ENCODE measurements at regions not wholly inside any gene's neighbourhood (a gene's known extent, or its start where the extent isn't known, plus 50 kb on each side); places are given as distances from the start of the nearest gene placed in this dataset.

GRCh38 chr10:105953056-105953455, 1211.5 kb downstream of the SORCS1 start:
- DNase-seq (ENCODE audit: low read depth in 4 of 4, low spot score in 3 of 4) = no peak

GRCh38 chr10:105952153-105952552, 1212.4 kb downstream of the SORCS1 start:
- peak in 3 of 4 donors; percentile 38 to 54 (median 48) for DNase-seq (ENCODE audit: low read depth in 4 of 4, low spot score in 3 of 4)

GRCh38 chr10:105950410-105950809, 1214.1 kb downstream of the SORCS1 start:
- peak; percentile 29 to 48 (median 43) for DNase-seq (ENCODE audit: low read depth in 4 of 4, low spot score in 3 of 4)

GRCh38 chr10:105949721-105950120, 1214.8 kb downstream of the SORCS1 start:
- no peak for DNase-seq (ENCODE audit: low read depth in 4 of 4, low spot score in 3 of 4)

DNA sequence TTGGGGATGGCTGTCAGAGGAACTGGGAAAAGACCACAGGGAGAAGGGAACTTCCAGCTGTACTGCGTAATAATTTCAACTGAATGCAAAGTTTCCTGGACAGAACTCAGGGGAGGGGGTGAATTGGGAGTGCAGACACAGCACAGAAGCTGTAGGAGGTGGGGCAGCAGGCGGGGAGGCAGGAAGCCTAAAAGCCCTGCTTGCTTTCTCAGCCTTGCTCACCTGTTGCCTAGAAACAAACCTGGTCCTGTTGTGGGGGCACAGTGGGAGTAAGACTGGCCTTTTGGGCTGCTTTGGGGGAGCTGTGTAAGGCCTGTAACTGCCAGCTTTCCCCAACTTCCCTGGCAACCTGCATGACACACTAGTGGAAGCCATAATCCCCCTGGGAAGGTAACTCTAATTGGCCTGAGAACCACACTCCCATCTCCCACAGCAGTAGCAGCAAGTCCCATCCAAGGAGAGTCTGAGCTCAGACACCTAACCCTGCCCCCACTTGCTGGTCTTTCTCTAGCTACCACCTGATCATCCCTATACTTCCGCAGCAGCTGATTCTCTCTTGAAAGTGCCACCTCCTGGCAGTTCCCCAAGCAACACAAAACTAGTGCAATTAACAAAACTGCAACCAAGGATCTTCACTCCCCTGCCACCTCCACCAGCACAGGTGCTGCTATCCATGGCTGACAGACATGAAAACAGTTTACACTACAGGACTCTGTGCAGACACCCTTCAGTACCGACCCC, 1239.3 kb downstream of the SORCS1 start:
- DNase-seq (ENCODE audit: low read depth in 4 of 4, low spot score in 3 of 4) = no peak

DNA sequence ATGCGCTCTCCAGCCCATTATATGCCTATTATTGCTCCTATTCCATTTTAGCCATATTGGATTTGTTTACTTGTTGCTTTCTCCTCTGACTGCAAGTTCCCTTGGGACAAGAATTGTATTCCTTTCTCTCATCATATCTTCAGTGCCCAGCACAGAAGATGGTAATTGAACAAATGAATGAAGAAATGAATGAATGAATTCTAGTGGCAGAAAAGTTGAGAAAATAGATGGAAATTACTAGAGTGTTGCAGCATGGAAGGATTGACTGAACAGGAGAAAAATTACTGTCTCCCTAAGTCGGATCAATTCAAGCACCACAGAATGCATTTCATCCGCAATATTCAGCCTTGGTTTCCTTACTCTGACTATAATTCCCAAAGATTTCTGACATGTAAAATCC, 1243.2 kb downstream of the SORCS1 start:
- DNase-seq (ENCODE audit: low read depth in 4 of 4, low spot score in 3 of 4) = no peak

GRCh38 chr10:105914432-105914831, 1250.1 kb downstream of the SORCS1 start:
- no peak for DNase-seq (ENCODE audit: low read depth in 4 of 4, low spot score in 3 of 4)

DNA sequence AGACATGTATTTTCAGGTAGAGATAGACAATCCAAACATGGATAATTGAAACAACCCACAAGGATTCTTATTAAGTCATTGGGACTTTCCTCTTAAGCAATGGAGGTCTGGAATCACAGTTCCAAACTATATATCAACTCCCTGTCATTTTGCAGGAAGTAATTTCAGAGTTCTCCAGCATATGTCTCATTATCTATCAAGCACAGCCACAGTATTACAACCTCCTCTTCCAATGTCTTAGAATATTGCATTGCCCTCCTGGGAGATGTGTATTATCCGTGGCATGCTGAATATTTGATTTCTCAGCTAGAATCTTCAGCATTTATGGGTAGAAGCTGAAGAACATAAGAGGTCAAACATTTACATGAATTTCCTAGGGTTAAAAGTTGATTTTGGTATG, 1255.8 kb downstream of the SORCS1 start:
- DNase-seq (ENCODE audit: low read depth in 4 of 4, low spot score in 3 of 4) = no peak

DNA sequence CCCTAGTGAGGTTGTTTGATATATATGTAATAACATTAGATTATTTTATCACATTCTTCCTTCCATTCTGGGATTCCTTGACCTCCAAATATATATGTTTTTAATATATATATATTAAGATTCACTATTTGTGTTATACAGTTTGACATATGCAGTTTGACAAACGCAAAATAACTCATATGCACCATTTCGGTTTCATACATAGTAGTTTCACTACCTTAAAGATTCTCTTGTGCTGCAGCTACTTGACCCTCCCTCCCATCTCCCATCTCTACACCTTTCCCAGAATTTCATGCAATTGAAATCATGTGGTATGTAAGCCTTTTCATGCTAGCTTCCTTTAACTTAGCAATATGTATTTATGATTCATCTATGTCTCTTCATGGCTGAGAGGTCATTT, 1244.4 kb downstream of the SORCS3 start:
- DNase-seq (ENCODE audit: low read depth in 4 of 4, low spot score in 3 of 4) = no peak

DNA sequence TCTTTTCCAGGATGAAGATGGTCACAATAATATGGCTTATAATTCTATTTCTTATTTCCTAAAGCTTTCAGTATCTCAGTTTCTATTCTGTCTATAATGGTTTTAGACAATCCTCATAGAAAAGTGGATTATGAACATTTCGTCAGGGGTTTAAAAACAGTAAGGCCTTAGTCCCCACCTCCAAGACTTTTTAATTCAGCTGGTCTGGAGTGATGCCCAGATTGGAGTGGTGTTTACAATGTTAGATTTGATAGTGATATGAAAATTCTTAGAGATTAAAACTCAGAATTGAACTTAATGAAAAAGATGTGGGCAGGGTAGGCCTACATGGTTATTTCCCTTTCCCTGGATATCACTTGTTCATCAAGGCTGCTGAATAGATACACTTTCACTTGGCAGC, 1238.3 kb downstream of the SORCS3 start:
- no peak for DNase-seq (ENCODE audit: low read depth in 4 of 4, low spot score in 3 of 4)

DNA sequence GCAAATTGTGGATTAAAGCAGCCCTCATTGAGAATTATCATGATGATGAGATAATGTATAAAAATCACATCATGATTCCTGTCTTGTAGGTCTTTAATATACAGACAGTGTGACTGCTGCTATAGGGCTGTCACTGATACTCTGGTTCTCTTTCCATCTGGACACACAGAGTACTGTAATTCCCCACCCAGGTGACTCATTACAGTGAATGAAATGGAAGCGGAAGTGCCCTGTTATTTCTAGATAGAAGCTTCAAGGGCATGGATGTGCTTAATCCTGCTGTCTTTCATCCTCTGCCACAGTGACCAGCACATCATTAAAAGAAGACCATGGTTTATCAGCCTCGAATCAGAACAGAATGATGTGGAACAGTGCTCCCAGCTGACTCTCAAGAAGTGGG, 1234.0 kb downstream of the SORCS3 start:
- no peak for DNase-seq (ENCODE audit: low read depth in 4 of 4, low spot score in 3 of 4)

GRCh38 chr10:105872665-105873064, 1231.6 kb downstream of the SORCS3 start:
- DNase-seq (ENCODE audit: low read depth in 4 of 4, low spot score in 3 of 4) = no peak

DNA sequence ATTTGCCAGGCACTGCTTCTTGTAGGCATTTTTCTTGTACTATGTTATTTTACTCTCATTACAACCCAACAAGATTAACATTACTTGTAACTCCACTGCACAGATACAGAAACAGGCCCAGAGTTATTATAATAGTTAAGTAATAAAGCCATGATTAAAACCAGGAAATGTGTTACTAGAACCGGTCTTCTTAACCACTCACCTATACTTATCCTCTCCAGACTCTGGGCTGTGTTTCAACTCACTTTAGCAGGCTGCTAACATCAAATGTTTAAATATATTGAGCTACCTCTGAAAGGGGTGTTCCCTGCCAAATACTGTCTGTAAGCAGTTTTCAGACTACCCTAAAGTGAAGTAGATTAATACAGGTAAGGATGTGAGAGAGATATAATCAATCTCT, 1227.8 kb downstream of the SORCS3 start:
- DNase-seq (ENCODE audit: low read depth in 4 of 4, low spot score in 3 of 4) = no peak

- no peak for DNase-seq (ENCODE audit: low read depth in 4 of 4, low spot score in 3 of 4)
Measured at GRCh38 chr10:105864854-105865253, 1223.8 kb downstream of the SORCS3 start.

GRCh38 chr10:105857268-105858264, 1216.5 kb downstream of the SORCS3 start:
- no peak for DNase-seq (ENCODE audit: low read depth in 4 of 4, low spot score in 3 of 4)

DNA sequence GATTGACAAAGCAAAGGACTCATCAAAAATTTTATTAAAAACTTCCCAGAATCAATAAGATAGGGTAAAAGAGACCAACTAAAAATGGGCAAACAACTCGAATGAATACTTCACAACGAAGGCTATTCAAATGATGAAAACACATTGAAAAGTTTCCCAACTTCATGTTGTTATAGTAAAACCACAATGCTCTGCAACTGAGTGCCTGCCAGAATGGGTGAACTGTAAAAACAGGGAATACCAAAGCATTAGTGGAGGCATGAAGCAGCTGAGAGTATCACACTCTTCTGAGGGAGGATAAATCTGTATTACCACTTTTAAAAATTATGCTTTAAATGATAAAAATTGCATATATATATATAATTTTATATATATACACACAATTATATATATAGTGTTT, 1214.7 kb downstream of the SORCS3 start:
- no peak for DNase-seq (ENCODE audit: low read depth in 4 of 4, low spot score in 3 of 4)

GRCh38 chr10:105844676-105845570, 1203.8 kb downstream of the SORCS3 start:
- DNase-seq (ENCODE audit: low read depth in 4 of 4, low spot score in 3 of 4) = no peak

DNA sequence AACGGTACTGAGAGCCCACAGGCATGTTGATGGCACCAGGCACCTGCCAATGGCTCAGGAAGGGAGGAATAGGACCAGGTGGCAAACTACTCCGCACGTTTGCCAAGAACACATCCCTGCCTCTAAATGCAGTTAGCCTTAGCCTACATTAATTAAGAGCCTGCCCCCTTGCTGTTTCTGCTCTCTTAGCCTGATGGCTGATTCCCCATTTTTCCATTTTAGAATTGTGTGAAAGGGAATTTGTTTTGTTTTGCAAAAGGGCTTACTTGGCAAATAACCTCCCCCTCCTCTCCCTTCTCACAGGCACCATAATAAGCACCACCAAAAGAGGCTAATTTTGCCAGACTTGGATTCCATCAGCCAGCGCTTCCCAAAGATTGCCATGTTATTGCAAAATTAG, 1203.2 kb downstream of the SORCS3 start:
- no peak for DNase-seq (ENCODE audit: low read depth in 4 of 4, low spot score in 3 of 4)

DNA sequence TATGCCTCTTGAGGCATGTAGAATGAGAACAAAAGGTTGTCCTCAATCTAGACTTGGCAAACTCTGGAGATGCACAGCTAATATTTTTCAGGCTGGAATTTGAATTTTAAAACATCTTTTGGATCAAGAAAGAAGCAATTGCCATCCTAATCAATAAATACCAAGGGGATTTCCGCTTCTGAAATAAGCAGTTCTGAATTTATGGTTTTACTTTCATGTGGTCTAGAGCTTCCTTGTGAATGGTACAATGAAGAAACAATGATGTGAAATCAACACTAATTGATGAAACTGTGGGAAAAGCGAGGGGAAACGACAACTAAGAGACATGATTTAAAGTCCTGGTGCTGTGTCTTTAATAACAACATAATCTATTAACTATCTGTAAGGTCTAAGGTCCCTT, 1202.7 kb downstream of the SORCS3 start:
- no peak for DNase-seq (ENCODE audit: low read depth in 4 of 4, low spot score in 3 of 4)

GRCh38 chr10:105840288-105840770, 1199.2 kb downstream of the SORCS3 start:
- DNase-seq (ENCODE audit: low read depth in 4 of 4, low spot score in 3 of 4) = no peak

DNA sequence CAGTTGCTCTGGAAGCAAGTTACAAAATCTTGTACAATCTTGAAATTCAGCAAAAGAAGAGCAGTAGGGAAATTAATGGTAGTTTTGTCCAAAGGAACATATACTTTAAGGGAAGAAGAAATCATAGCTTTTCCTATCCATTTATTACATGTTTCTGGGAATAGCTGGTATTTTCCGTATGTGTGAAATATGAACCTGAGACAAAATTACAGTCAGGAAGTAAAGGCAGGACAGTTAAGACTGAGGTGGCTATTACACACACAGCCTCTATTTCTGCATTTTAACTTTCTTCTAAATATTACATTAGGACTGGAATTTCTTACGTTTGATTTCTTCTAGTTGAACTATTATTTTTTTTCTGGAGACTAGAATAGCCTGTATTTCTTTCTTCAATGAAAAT, 1197.3 kb downstream of the SORCS3 start:
- no peak for DNase-seq (ENCODE audit: low read depth in 4 of 4, low spot score in 3 of 4)
